DOHH2 (cell line): ENCODE measurements at regions not wholly inside any gene's neighbourhood (a gene's known extent, or its start where the extent isn't known, plus 50 kb on each side); places are given as distances from the start of the nearest gene placed in this dataset.

ENCODE experiments used
- H3F3A ChIP-seq: fragments of 200-600 bp; sonication (generic), shearing (Covaris generic); 2 replicates; pipeline ENCODE4 v1.6.0; 2016; ENCODE audit warnings: antibody characterized with exemption, mild to moderate bottlenecking; ENCODE audit not compliant: control insufficient read depth, insufficient read depth
- H3K27ac ChIP-seq: fragments of 200-600 bp; sonication (generic); 2 replicates; pipeline ENCODE4 v1.5.1; 2014; ENCODE audit warnings: low read depth, mild to moderate bottlenecking, low read length, moderate library complexity
- H3K27me3 ChIP-seq: fragments of 200-600 bp; sonication (generic); 2 replicates; pipeline ENCODE4 v1.6.1; 2014; ENCODE audit warnings: mild to moderate bottlenecking, low read length, mixed read lengths; ENCODE audit not compliant: control insufficient read depth
- H3K36me3 ChIP-seq: fragments of 200-600 bp; sonication (generic); 2 replicates; pipeline ENCODE4 v1.6.1; 2014; ENCODE audit warnings: mild to moderate bottlenecking, low read length, moderate library complexity, mixed read lengths; ENCODE audit not compliant: control insufficient read depth
- H3K4me1 ChIP-seq: fragments of 200-600 bp; sonication (generic); 2 replicates; pipeline ENCODE4 v1.6.1; 2014; ENCODE audit warnings: mild to moderate bottlenecking, low read length, mixed read lengths; ENCODE audit not compliant: control insufficient read depth
- H3K4me2 ChIP-seq: fragments of 200-600 bp; sonication (generic); 2 replicates; pipeline ENCODE4 v1.6.0; 2014; ENCODE audit warnings: mild to moderate bottlenecking, low read length, moderate library complexity
- H3K4me3 ChIP-seq: fragments of 200-600 bp; sonication (generic); 2 replicates; pipeline ENCODE4 v1.5.1; 2014; ENCODE audit warnings: mild to moderate bottlenecking, low read length, mixed read lengths
- H3K79me2 ChIP-seq: fragments of 200-600 bp; sonication (generic); 2 replicates; pipeline ENCODE4 v1.6.1; 2014; ENCODE audit warnings: mild to moderate bottlenecking, low read length, mixed read lengths; ENCODE audit not compliant: control insufficient read depth
- H3K9me2 ChIP-seq: fragments of 200-600 bp; sonication (generic); replicated peaks from 2 replicates; pipeline ENCODE4 v1.6.1; 2014; ENCODE audit warnings: mild to moderate bottlenecking, low read length, mixed read lengths; ENCODE audit not compliant: control insufficient read depth
- H3K9me3 ChIP-seq: fragments of 200-600 bp; sonication (generic); 2 replicates; pipeline ENCODE4 v1.6.1; 2014; ENCODE audit warnings: antibody characterized with exemption, low read length, mixed read lengths; ENCODE audit not compliant: control insufficient read depth, insufficient read depth
- H4K20me1 ChIP-seq: fragments of 200-600 bp; sonication (generic); 2 replicates; pipeline ENCODE4 v1.6.0; 2014; ENCODE audit warnings: low read depth, mild to moderate bottlenecking, antibody characterized with exemption, low read length, moderate library complexity; ENCODE audit not compliant: control insufficient read depth, insufficient read depth
- EZH2phosphoT487 ChIP-seq: fragments of 200-600 bp; sonication (generic); IDR thresholded peaks from 2 replicates; pipeline ENCODE4 v1.6.1; 2017; ENCODE audit warnings: borderline replicate concordance, mild to moderate bottlenecking, antibody characterized with exemption, low read length, moderate library complexity, mixed read lengths
- TF ChIP-seq, protein P1 (sequence below): fragments of 200-600 bp; sonication (generic); IDR thresholded peaks from one replicate; pipeline ENCODE4 v1.5.1; 2014; ENCODE audit warnings: antibody characterized with exemption, mild to moderate bottlenecking, low read depth, low read length; ENCODE audit not compliant: poor library complexity, severe bottlenecking

DNA sequence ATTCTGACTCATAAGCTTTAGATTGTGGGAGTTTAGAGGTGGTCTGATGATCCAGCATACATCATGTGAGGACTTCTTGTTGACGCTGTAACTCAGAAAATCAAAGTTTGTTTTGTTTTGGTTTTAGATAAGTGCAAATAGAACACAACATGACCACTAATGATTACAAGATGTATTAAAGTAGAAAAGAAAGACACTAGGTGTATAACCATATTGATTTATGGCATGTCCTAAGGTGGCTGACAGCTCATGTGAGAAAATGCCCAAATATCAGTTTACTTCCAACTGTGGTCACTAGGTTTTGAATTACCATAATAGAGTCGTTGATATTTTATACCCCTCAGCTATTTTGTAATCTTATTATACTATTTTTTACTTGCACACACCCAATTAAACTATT lies 1131.4 kb upstream of the PHF14 start:
- TF ChIP-seq, protein P1, sequence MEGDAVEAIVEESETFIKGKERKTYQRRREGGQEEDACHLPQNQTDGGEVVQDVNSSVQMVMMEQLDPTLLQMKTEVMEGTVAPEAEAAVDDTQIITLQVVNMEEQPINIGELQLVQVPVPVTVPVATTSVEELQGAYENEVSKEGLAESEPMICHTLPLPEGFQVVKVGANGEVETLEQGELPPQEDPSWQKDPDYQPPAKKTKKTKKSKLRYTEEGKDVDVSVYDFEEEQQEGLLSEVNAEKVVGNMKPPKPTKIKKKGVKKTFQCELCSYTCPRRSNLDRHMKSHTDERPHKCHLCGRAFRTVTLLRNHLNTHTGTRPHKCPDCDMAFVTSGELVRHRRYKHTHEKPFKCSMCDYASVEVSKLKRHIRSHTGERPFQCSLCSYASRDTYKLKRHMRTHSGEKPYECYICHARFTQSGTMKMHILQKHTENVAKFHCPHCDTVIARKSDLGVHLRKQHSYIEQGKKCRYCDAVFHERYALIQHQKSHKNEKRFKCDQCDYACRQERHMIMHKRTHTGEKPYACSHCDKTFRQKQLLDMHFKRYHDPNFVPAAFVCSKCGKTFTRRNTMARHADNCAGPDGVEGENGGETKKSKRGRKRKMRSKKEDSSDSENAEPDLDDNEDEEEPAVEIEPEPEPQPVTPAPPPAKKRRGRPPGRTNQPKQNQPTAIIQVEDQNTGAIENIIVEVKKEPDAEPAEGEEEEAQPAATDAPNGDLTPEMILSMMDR: no peak
- TF ChIP-seq EZH2phosphoT487: no peak
- H3K4me3 ChIP-seq: no peak overlapping the region
- no peak overlapping the region for H3K27ac ChIP-seq
- no peak overlapping the region for H3K4me2 ChIP-seq
- no peaks in the 10 kb centered on the region; the same call in 1 of the 2 replicates for H3K9me3 ChIP-seq
- no peaks in the 10 kb centered on the region for H3K27me3 ChIP-seq
- H3F3A ChIP-seq: no peaks in the 10 kb centered on the region
- no peaks in the 10 kb centered on the region for H3K9me2 ChIP-seq
- H4K20me1 ChIP-seq: no peaks in the 10 kb centered on the region
- H3K36me3 ChIP-seq: no peaks in the 10 kb centered on the region
- no peaks in the 10 kb centered on the region for H3K79me2 ChIP-seq
- no peaks in the 10 kb centered on the region for H3K4me1 ChIP-seq

DNA sequence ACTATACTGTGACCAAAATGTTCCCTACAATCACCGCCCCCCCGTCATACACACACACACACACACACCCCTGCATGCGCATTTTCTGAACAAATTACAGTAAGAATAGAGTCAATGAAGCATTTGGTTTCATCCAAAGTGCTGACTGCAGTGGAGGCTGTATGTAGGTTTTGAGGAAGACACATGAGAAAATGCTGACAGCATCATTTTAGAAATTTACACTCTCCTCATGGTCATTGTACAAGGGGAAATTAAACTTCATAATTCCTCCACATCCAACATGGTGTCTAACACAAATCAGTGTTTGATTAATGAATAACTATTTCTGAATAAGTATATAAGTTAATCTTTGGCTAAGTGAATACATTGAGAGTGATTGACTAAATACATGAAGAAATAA lies 1126.8 kb upstream of the PHF14 start:
- Histone ChIP-seq H4K20me1 (no peaks in the 10 kb centered on the region), H3K27ac (no peak overlapping the region), H3K4me3 (no peak overlapping the region), H3K79me2 (no peaks in the 10 kb centered on the region), H3F3A (no peaks in the 10 kb centered on the region), H3K4me2 (no peak overlapping the region), H3K36me3 (no peaks in the 10 kb centered on the region), H3K27me3 (no peaks in the 10 kb centered on the region), H3K9me2 (no peaks in the 10 kb centered on the region), H3K9me3 (no peaks in the 10 kb centered on the region; the same call in 1 of the 2 replicates), H3K4me1 (no peaks in the 10 kb centered on the region)
- no peak for TF ChIP-seq EZH2phosphoT487
- TF ChIP-seq, protein P1: no peak

DNA sequence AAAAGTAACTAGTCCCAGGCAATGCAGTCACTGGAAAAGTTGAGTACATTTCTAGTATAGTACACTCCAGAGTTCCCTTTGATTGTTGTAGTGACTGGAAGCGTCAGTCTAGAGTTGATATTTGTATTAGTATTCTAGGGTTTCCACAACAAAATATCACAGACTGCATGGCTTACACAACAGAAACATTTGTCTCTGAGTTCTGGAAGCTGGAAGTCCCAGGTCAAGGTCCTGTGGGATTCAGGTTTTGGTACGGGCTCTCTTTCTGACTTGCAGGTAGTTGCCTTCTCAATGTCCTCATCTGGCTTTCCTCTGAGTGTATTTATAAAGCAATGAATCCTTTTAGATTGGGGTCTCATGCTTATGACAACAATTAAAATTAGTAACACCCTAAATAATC lies 1119.1 kb upstream of the PHF14 start:
- no peaks in the 10 kb centered on the region for H3K4me1 ChIP-seq
- no peaks in the 10 kb centered on the region for H3K27me3 ChIP-seq
- H3K4me2 ChIP-seq: no peak overlapping the region
- no peaks in the 10 kb centered on the region for H3K36me3 ChIP-seq
- H3K4me3 ChIP-seq: no peak overlapping the region
- H3K9me2 ChIP-seq: no peaks in the 10 kb centered on the region
- no peaks in the 10 kb centered on the region for H3F3A ChIP-seq
- TF ChIP-seq, protein P1: no peak
- TF ChIP-seq EZH2phosphoT487: no peak
- H3K27ac ChIP-seq: no peak overlapping the region
- no peaks in the 10 kb centered on the region for H3K9me3 ChIP-seq
- H3K79me2 ChIP-seq: no peaks in the 10 kb centered on the region
- H4K20me1 ChIP-seq: no peaks in the 10 kb centered on the region

DNA sequence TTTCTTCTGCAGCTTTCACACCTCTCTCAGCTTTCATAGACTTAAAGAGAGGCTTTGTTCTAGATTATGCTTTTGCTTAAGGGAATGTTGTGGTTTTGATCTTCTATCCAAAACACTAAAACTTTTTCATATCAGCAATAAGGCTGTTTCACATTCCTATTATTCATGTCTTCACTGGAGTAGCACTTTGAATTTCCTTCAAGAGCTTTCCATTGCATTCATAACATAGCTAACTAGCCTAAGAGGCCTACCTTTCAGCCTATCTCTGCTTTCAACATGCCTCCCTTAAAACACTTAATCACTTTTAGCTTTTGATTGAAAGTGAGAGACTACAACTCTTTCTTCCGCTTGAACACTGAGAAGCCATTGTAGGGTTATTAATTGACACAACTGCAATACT lies 1117.0 kb upstream of the PHF14 start:
- Histone ChIP-seq H3K36me3 (no peaks in the 10 kb centered on the region), H3K27me3 (no peaks in the 10 kb centered on the region), H3K27ac (no peak overlapping the region), H4K20me1 (no peaks in the 10 kb centered on the region), H3K9me2 (no peaks in the 10 kb centered on the region), H3K4me3 (no peak overlapping the region), H3K4me2 (no peak overlapping the region), H3F3A (no peaks in the 10 kb centered on the region), H3K9me3 (no peaks in the 10 kb centered on the region), H3K4me1 (no peaks in the 10 kb centered on the region), H3K79me2 (no peaks in the 10 kb centered on the region)
- TF ChIP-seq, protein P1: no peak
- no peak for TF ChIP-seq EZH2phosphoT487
